GM19397 (cell line): ENCODE measurements at regions not wholly inside any gene's neighbourhood (a gene's known extent, or its start where the extent isn't known, plus 50 kb on each side); places are given as distances from the start of the nearest gene placed in this dataset.
"Not testable (repeated sequence)": the region's sequence is repeated elsewhere in the genome, so short reads cannot be mapped to it uniquely, and the experiment has no call there.

Experiments
- ATAC-seq: cut with Tn5 transposase; IDR thresholded peaks from one replicate; pipeline ENCODE4 v1.9.1; 2021; ENCODE audit warnings: mild to moderate bottlenecking, moderate library complexity; ENCODE audit not compliant: unreplicated experiment

DNA sequence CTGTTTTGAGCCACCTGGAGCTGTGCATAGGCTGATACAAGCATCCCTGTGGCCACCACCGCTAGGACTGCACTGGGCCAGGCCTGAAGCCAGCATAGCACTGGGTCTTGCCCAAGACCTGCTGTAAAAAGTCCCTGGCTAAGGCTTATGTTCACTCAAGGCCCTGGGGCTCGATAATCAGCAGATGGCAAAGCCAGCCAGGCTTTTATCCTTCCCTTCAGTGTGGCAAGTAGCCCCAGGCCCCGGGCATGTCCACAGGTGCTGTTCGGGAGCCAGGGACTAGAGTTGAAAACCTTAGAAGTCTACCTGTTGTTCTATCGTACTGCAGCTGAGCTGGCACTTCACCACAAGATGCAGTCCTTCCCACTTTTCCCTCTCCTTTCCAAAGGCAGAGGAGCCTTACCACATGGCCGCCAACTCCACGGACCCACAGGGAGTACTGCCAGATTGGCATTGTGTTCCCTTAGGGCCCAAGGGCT is 226.4 kb upstream of the ZNF217 start:
- no peak for ATAC-seq

DNA sequence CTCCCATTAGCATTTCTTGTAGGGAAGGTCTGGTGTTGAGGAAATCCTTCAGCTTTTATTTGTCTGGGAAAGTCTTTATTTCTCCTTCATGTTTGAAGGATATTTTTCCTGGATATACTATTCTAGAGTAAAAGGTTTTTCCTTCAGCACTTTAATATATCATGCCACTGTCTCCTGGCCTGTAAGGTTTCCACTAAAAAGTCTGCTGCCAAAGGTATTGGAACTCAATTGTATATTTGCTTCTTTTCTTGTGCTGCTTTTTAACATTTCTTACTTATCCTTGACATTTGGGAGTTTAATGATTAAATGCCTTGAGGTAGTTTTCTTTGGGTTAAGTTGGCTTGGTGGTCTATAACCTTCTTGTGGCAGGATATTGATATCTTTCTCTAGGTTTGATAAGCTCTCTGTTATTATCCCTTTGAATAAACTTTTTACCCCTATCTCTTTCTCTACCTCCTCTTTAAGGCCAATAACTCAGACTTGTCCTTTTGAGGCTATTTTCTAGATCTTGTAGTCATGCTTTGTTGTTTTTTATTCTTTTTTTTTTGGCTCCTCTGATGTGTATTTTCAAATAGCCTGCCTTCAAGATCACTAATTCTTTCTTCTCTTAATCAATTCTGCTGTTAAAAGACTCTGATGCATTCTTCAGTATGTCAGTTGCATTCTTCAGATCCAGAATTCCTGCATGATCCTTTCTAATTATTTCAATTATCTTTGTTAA is 225.0 kb upstream of the ZNF217 start:
- ATAC-seq: no peak

DNA sequence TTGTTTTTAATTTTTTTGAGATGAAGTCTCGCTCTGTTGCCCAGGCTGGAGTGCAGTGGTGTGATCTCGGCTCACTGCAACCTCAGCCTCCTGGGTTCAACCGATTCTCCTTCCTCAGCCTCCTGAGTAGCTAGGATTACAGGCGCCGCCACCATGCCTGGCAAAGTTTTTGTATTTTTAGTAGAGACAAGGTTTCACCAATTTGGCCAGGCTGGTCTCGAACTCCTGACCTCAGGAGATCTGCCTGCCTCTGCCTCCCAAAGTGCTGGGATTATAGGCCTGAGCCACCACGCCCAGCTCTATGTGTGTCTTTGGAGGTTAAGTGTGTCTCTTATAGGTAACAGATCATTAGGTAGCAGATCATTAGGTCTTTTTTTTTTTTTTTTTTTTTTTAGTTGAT is 223.9 kb upstream of the ZNF217 start:
- ATAC-seq: not testable (repeated sequence)

DNA sequence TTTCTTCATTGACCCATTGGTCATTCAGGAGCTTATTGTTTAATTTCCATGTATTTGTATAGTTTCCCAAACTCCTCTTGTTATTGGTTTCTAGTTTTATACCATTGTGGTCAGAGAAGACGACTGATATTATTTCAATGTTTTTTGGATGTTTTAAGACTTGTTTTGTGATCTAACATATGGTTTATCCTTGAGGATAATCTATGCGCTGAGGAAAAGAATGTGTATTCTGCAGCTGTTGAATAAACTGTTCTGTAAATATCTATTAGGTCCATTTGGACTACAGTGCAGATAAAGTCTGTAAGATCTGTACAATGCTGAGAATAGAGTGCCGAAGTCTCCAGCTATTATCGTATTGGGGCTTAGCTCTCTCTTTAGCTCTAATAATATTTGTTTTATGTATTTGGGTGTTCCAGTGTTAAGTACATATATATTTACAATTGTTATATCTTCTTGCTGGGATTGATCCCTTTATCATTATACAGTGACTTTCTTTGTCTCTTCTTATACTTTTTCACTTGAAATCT is 223.3 kb upstream of the ZNF217 start:
- ATAC-seq: no peak

DNA sequence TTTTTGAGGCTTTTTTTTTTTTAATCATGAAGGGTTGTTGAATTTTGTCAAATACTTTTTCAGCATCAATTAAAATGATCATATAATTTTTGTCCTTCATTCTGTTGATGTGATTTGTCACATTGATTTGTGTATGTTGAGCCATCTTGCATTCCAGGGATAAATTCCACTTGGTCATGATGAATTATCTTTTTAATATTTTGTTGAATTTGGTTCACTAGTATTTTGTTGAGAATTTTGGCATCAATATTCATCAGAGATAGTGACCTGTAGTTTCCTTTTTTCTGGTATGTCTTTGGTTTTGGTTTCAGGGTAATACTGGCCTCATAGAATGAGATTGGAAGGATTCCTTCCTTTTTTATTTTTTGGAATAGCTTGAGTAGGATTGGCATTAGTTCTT is 221.9 kb upstream of the ZNF217 start:
- ATAC-seq: no peak

DNA sequence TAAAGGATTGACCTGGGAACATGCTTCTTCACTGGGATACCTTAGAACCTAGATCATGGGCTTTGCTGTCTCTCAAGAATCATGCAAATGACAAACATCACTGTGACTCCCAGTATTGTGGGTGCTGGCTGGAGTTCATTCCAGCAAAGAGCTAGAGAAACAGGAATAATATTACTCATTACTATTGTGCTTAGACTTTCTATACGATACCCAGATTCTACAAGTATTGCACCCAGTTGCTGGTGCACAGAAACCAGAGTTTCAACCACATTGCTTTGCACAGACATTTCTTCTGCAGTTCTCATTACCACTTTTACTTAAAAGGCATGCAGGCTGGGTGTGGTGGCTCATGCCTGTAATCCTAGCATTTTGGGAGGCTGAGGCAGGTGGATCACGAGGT is 220.4 kb upstream of the ZNF217 start:
- ATAC-seq: no peak

DNA sequence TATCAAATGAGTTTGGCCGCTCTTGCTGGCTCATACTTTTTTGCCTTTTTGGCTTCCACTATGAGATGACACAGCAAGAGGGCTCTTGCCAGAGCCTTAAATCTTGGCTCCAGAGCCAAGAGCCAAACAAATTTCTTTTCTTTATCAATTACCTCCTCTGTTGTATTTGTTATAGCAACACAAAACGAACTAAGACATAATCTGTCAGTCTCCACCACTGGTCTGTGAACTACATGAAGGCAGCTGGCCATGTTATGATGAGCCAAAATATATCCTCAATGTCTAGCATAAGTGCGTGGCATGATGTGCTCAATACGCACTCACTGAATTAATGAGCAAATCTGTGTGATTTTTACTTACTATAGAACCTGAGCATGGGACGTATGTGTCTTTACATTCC is 220.0 kb upstream of the ZNF217 start:
- ATAC-seq: no peak

DNA sequence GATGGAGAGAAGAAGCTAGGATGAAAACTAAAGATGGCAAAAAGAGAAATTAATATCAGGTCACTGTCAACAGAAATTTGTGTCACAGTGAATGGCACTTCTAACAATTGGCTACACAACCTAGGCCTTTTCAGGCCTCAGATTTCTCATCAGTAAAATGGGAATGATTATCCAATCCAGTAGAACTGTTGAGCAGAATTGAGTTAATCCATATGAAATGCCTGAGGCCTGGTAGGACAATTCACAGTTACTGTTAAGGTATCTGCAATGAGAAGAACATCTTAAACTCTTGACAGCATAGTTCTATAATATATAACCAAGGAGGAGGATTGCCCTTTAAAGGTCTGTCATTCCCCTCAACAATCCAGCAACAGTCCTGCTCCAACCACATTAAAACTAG is 217.9 kb upstream of the ZNF217 start:
- no peak for ATAC-seq

DNA sequence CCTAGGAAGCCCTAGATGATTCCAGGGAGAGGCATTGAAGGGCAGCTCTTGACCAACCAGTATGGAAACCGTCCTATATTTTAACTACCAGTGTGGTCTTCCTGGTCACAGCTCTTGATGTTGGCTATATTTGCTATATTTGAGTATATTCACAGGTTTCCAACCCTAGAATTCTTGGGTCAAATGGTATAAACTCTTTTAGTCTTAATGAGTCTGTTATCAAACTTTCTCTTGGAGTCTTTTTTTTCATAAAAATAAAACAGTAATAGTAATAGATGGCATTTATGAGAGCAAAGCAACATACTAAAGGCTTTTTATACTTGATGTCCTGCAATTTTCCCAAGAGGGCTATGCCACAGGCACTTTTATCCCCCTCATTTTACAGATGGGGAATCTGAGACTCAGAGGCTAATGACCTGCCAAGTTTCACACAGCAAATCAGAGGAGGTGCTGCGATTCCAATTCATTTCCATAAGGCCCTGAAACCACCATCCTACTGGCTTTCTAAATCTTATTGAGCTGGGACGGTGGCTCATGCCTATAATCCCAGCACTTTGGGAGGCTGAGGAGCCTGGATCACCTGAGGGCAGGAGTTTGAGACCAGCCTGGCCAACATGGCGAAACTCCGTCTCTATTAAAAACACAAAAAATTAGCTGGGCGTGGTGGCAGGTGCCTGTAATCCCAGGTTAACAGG is 217.2 kb upstream of the ZNF217 start:
- no peak for ATAC-seq

DNA sequence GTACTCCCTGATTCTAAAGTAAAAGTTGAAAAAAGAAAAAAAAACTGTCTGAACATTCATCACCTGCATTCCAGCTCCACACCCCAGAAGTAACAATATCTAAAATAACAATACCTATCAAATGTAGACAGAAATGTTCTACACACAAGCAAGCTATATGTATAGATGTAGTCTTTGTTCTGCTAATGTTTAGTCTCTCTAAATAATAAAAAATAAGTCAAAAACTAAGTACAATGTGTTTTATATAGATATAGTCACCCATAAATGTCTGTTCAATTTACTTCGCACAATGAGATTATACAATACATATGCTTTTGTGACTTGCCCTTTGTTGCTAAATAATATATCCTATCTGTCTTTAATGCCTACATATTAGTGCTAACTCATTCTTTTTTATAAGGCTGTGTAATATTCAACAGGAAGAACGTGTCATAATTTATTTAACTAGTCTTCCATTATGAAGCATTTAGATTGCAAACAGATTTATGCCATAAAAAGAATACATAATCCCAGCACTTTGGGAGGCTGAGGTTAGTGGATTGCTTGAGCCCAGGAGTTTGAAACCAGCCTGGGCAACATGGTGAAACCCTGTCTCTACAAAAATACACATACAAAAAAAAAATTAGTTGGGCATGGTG is 216.2 kb upstream of the ZNF217 start:
- ATAC-seq: no peak

DNA sequence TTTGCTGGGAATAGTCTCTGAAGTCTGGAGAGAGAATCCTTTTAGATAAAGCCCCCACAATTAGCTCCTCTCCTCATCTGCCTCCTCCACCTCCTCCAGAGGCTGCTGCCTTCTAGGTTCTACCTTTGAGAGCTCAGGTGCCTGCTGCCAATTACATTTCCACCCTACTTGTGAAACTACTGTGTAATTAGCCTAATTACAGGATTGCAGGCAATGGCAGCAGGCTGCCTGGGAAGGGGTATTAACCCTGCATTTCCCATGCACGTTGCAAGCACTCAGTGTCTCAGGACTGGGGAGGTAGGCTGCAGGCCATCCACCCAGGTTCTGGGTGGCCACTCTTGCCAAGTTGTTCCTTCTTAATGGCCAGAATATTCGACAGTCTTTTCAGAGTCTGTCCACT is 215.6 kb upstream of the ZNF217 start:
- no peak for ATAC-seq

DNA sequence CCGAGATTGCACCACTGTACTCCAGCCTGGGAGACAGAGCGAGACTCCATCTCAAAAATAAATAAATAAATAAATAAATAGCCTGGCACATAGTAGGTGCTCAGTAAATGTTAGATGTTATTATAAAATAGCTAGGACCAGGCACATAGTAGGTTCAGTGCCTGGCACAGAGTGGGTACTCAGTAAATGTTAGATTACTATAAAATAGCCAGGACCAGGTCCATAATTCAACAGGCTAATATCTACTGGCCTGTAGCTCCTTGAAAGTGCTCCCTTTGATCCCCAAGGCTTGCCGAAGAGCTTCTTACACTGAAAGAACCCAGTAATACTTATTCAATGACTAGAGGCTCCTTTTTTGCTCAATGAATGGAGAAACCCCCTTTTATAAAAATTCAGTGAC is 215.1 kb upstream of the ZNF217 start:
- no peak for ATAC-seq

DNA sequence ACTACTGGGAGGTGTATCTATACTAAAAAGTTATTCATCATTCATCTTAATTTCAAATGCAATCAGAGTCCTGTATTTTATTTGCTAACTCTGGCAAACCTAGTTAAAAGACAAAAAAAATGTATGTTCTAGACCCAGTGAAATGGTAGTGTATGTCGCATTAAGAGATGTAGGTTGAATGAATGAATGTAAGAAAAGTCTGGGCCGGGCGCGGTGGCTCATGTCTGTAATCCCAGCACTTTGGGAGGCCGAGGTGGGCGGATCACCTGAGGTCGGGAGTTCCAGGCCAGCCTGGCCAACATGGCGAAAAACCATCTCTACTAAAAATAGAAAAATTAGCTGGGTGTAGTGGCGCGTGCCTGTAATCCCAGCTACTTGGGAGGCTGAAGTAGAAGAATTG is 214.7 kb upstream of the ZNF217 start:
- ATAC-seq: not testable (repeated sequence)

DNA sequence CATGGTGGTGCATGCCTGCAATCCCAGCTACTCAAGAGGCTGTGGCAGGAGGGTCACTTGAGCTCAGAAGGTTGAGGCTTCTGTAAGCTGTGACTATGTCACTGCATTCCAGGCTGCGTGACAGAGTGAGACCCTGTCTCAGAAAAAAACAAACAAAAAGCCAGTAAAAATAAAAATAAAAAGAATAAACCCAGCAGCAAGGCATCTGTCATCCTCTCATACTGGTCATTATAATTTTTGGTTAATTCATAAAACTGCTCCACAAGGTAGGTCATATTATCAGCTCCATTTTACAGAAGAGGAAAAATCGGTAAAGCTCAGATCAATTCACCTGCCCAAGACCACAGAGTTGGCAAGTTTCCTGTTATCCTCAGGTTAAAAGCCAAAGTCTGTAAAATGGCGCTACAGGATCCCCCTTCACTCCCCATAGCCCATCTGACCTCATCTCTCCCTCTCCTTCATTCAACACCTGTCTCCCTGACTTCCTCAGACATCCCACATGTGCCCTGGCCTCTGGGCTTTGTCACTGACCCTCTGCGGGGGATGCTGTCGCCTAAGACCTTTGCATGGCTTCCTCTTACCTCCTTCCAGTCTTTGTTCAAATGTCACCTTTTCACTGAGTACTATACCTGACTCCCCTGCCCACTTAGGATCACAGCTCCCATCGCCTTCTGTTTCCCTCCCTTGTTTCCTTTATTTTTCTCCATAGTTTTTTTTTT is 213.2 kb upstream of the ZNF217 start:
- no peak for ATAC-seq

DNA sequence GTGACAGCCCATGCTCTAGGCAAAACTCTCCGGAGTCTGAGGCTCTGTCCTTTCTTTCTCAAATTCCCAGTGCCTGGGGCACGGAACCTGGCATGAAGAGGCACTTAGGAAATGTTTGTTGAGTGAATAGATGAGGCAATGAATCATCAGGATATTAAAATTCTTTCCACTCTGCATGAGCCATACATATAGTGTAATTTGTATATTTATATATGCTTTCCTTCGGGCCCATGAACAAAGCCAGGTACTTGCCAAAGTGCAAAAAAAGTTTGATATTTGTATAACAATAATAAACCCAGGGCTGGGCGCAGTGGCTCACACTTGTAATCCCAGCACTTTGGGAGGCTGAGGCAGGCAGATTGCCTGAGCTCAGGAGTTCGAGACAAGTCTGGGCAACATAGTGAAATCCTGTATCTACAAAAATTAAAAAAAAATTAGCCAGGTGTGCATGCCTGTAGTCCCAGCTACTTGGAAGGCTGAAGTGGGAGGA is 212.3 kb upstream of the ZNF217 start:
- no peak for ATAC-seq

DNA sequence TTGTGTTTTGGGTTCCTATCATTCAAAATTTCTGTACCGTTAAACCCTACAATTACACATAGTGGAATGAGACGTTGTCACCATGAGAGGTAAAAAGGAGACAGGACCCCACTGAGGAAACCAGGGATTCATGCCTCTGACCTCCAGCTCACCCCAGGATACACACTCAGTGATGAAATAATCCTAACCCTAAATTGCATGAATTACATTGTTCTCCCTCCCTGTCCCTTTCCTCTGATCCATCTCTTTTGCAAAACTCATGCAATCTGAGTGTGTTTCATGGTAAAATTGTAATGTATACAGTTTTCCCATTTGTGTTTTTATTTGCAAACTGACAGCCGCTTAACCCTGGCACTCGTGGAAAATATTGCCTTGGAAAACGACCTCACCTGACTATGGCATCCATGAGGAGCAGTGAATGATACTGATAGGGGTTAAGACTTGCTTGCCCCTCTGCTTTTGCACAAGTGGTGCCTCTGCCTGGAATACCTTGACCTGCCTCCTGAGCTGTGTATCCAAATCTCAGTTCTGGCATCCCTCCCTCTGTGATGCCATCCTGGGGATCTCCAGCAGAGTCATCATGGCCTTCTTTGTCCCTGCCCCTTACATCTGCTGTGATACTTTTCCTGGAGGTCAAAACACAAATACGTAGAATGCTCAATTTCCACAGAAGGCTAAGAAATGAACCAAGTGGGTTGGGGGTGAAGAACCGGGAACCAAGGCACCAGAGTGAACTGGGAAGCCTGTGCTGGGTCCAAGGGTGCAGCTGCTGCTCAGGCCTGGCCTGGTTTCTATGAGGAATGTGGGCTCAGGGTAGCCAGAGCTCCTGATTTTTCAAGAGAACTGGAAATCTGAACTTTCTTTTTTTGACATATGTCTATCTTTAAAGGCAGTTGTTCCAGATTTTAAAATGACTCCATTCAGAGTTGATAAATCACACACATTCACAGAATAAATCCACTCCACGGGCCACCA is 211.6 kb upstream of the ZNF217 start:
- no peak for ATAC-seq

DNA sequence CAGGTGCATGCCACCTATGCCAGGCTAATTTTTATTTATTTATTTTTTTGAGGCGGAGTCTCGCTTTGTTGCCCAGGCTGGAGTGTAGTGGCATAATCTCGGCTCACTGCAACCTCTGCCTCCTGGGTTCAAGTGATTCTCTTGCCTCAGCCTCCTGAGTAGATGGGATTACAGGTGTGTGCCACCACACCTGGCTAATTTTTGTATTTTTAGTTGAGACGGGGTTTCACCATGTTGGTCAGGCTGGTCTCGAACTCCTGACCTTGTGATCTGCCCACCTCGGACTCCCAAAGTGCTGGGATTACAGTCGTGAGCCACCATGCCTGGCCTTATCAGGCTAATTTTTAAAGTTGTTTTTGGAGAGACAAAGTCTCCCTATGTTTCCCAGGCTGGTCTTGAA is 210.7 kb upstream of the ZNF217 start:
- ATAC-seq: not testable (repeated sequence)

DNA sequence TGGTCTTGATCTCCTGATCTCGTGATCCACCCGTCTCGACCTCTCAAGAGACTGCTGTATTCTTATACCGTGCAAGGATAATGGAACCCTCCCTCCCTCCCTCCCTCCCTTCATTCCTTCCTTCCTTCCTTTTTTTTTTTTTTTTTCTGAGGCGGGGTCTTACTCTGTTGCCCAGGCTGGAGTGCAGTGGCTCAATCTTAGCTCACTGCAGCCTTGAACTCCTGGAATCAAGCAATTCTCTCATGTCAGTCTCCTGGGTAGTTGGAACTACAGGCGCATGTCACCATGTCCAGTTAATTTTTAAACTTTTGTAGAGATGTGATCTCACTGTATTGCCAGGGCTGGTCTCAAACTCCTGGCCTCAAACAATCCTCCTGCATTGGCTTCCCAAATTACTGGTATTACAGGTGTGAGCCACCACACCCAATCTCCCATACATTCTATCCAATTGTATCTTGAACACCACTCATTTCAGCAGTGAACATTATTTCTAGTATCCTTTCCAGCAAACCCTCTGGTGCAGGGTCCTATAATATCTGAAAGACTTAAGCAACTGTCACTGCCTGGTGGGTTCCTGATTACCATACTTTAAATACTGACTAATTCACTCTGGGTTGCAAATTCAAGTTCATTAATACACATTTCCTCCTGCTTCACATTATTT is 210.0 kb upstream of the ZNF217 start:
- ATAC-seq: no peak

DNA sequence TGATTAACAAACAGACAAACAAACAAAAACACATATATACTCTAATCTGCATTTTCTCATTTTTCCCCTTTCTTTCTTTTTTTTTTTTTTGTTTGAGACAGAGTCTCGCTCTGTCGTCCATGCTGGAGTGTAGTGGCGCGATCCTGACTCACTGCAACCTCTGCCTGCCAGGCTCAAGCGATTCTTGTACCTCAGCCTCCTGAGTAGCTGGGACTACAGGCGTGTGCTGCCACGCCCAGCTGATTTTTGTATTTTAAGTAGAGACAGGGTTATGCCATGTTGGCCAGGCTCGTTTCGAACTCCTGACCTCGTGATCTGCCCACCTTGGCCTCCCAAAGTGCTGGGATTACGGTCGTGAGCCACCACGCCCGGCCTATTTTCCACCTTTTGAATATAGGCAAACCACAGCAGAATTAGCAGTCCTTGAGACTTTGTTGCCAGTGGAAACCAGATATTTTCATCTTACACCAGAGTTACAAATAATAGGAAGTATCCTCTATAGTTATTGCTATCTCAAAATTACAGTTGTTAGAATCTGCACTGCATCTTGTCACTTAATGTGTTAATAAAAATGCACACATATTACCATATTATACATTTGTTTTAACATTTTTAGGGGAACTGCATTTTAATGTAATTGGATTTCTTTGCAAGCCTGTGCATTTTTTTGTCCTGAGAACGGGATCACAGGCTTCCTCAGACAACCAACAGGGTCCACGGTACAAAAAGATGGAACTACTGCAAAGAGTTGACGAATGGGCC is 208.2 kb upstream of the ZNF217 start:
- no peak for ATAC-seq
